ES-I3 (cell line): ENCODE measurements at regions not wholly inside any gene's neighbourhood (a gene's known extent, or its start where the extent isn't known, plus 50 kb on each side); places are given as distances from the start of the nearest gene placed in this dataset.
"Not testable (repeated sequence)": the region's sequence is repeated elsewhere in the genome, so short reads cannot be mapped to it uniquely, and the experiment has no call there.

Experiments
- H3K36me3 ChIP-seq: 2 replicates; pipeline ENCODE4 v1.6.1; 2013; ENCODE audit warnings: mild to moderate bottlenecking, low read length, control low read depth, moderate library complexity; ENCODE audit not compliant: insufficient read depth
- H3K4me1 ChIP-seq: 2 replicates; pipeline ENCODE4 v1.6.1; 2013; ENCODE audit warnings: mild to moderate bottlenecking, control low read depth, low read length; ENCODE audit not compliant: insufficient read depth
- H3K9ac ChIP-seq: 2 replicates; pipeline ENCODE4 v1.6.1; 2013; ENCODE audit warnings: low read depth, mild to moderate bottlenecking, low read length, moderate library complexity
- H3K9me3 ChIP-seq: 2 replicates; pipeline ENCODE4 v1.6.1; 2013; ENCODE audit warnings: mild to moderate bottlenecking, low read length, moderate library complexity; ENCODE audit not compliant: control insufficient read depth, insufficient read depth

DNA sequence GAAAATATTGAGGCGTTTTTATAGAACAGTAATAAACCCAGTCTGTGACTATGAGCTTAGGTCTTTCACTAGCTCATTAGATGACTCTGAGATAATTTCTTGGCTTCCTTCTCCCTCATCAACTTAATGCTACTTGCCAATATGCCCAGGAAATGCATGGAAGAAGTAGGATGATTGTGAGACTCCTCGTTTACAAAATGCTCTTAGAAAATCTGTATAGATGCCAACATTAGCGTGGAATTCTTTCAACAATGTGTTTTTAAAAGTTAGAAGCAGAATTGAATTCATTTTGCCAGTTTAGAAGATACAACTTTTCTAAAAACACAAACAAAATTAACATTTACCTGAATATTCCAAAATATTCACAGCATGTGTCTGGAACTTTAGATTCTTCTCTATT is 424.6 kb downstream of the BTG1 start:
- H3K9ac ChIP-seq = no peak overlapping the region
- H3K36me3 ChIP-seq = no peaks in the 10 kb centered on the region

DNA sequence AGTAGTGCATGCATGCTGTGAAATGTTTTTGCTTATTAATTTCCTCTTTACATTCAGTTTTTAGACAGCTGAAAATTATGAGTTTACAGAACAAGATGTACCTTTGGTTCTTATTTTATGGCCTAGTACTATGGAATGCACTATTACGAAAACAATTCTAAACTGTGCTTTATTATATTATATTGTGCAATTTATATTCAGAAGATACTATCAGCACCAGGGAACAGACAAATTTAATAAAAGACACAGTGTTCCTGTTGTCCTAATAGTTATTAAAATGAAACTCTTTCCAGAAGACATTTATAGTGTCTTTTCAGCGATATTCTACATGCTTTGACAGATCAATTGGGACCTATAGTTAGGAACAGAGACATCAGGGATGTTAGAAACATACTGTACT is 427.3 kb downstream of the BTG1 start:
- no peaks in the 10 kb centered on the region for H3K36me3 ChIP-seq

More for the DNA sequence above, 424.6 kb downstream of the BTG1 start:
- Histone ChIP-seq H3K9me3 (no peaks in the 10 kb centered on the region), H3K4me1 (no peaks in the 10 kb centered on the region)

DNA sequence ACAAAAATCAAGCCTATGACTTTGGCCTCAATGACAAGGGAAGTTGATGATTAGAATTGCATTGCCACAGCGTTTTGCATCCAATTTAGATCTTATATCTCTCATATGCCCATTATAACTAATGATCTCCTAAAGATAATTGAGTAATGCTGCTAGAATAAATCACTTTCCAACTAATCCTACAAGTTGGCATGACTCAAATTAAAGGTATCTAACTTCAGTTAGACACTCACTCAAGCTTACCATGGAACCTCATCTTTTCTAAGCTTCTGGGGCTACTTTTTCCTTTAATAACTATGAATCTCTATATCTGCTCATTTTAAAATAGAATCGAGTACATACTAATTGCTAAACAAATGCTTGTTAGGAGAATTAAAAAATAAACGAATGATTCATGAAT is 427.8 kb downstream of the BTG1 start:
- Histone ChIP-seq H3K36me3 (no peaks in the 10 kb centered on the region), H3K9ac (no peak overlapping the region), H3K4me1 (no peaks in the 10 kb centered on the region), H3K9me3 (no peaks in the 10 kb centered on the region)

More for the DNA sequence above, 427.3 kb downstream of the BTG1 start:
- no peaks in the 10 kb centered on the region for H3K4me1 ChIP-seq
- no peaks in the 10 kb centered on the region for H3K9me3 ChIP-seq
- H3K9ac ChIP-seq = no peak overlapping the region

DNA sequence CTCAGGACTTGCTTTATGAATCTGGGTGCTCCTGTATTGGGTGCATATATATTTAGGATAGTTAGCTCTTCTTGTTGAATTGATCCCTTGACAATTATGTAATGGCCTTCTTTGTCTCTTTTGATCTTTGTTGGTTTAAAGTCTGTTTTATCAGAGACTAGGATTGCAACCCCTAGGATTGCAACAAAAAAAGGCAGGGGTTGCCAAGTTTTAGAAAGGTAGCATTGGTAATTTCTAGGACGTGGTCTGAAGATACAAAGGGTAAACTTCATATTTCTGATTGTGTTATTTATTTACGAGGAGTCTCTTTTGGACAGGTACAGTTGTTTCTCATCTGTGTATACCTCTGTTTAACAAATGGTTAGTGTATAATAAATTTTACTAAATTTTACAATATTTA is 433.7 kb downstream of the BTG1 start:
- not testable (repeated sequence) for H3K4me1 ChIP-seq, H3K9ac ChIP-seq, H3K36me3 ChIP-seq, H3K9me3 ChIP-seq

DNA sequence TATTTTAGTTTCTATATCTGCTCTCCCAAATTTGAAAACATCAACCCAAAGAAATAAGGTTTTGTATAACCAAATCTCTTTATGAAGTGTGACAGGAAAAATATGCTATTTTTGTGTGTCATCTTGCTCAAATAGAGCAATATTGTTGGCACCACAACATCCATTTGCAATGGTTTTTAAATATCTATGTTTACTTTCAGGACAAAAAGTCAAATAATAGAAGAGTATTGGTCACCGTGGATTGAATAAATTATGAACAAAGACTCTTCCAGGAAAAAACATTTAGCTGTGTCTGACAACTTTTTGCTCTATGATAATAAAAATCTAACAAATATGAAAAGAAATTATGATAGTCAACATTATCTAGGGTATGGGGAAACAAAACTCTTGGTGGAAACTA is 439.2 kb downstream of the BTG1 start:
- Histone ChIP-seq H3K9ac (no peak overlapping the region), H3K9me3 (no peaks in the 10 kb centered on the region), H3K4me1 (no peaks in the 10 kb centered on the region), H3K36me3 (no peaks in the 10 kb centered on the region)

DNA sequence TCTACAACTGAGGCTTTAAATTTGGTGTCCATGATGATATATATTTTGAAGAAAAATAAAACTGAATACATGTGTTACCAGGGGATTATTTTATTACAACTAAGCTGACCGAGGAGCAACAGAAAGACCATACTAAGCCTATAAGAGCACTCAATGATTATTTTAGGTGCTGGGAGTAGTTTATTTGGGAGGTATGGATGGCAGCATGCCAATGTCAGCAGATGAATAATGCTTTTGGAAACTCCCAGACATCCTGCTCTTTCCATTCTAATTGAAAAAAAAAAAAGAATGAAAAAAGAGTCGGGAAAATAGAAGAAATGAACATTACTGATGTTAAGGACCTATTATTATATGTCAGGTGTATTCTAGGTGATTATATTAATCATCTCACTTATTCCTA is 441.2 kb downstream of the BTG1 start:
- H3K9ac ChIP-seq = no peak overlapping the region
- H3K9me3 ChIP-seq = no peaks in the 10 kb centered on the region
- no peaks in the 10 kb centered on the region for H3K36me3 ChIP-seq
- no peaks in the 10 kb centered on the region for H3K4me1 ChIP-seq

DNA sequence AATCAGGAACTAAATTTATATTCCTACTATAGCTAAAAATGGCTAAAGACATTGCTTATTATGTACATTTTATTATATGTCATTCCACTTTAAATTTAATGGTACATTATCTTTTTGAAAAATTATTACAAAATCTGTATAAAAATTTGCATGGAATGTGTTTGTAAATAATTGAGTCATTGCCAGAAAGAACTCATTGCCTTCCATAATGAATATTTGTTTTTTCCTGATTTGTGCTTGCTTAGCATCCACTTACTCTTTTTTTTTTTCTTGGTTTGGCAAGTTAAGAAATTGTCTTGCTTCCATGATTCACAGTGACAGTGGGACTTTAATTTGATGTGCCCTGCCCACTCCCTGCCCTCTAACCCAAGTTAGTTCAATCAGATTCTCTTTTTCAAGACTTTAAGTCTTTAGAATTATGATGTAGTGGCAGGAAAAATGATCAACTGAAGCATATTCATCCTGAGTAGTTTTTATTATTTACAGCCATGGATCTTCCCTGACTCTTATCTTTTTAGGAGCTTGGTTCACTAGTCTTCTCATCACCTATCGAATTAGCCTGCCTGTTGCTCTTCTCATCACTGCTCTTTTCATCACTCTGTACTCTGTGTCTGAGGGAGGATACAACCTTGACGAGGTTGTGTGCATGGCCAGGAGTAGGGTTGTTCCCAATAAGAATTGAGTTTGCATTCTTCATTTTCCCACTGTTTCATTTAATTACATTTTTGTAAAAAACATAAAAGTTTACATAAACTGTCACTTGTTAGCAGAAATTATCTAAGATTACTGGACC is 442.0 kb downstream of the BTG1 start:
- Histone ChIP-seq H3K9ac (no peak overlapping the region), H3K4me1 (no peaks in the 10 kb centered on the region), H3K9me3 (peaks cover 3% of the 10 kb centered on the region; the same call in 1 of the 2 replicates), H3K36me3 (no peaks in the 10 kb centered on the region)

DNA sequence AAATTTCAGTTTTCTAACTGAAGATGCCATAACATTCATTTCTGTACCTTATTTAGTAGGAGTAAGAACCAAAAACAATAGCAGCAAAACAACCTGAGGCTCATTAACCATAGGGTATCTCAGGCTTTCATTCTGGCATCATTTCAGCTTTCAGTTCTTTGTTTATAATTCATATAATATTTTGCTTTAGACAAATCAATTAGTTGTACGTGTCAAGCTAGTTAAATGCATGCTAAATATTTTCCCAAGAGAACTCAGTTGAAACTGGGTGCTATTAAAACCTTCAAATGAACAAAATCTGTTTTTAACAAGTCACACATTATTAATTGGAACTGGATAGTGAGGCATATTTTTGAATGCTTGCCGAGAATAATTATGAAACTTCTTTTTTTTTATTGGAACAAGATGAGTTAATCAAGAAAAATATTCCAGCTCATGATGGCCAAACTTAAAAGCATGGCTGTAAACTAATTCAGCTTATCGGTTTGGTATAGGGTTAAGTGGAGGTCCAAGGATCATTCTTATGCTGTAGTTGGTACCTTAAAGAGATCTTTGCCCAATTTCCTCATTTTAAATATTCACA is 442.7 kb downstream of the BTG1 start:
- H3K9ac ChIP-seq = no peak overlapping the region
- peaks cover 3% of the 10 kb centered on the region; the same call in 1 of the 2 replicates for H3K9me3 ChIP-seq
- no peaks in the 10 kb centered on the region for H3K36me3 ChIP-seq
- no peaks in the 10 kb centered on the region for H3K4me1 ChIP-seq

DNA sequence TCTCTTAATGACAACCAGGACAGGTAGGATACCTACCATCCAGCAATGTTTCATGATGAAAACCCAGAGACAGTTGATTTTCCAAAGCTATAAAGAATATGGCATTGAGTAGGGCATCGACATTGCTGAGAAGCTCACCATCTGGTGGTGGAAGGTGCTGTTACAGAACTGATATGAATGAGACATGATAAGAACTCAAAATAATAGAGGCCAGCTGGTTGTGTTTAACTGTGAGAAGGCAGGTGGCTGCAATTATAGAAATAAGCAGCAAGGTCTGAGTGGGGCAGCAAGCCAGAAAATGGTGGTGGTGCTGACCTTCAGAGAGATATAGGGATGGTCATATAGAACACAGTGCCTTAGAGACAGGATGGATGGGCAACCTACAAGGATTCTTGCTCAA is 449.7 kb downstream of the BTG1 start:
- no peaks in the 10 kb centered on the region for H3K36me3 ChIP-seq
- no peak overlapping the region for H3K9ac ChIP-seq
- H3K9me3 ChIP-seq = peaks cover 3% of the 10 kb centered on the region; the same call in 1 of the 2 replicates
- H3K4me1 ChIP-seq = no peaks in the 10 kb centered on the region

DNA sequence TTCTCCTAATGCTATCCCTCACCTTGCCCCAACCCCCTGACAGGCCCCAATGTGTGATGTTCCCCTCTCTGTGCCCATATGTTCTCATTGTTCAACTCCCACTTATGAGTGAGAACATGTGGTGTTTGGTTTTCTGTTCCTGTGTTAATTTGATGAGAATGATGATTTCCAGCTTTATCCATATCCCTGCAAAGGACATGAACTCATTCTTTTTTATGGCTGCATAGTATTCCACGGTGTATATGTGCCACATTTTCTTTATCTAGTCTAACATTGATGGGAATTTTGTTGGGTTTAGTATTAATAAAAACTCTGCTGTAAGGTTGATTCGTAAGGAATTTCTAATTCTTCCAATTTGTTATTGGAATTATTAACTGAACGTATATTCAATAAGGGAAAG is 450.2 kb downstream of the BTG1 start:
- not testable (repeated sequence) for H3K9ac ChIP-seq, H3K36me3 ChIP-seq, H3K9me3 ChIP-seq, H3K4me1 ChIP-seq

DNA sequence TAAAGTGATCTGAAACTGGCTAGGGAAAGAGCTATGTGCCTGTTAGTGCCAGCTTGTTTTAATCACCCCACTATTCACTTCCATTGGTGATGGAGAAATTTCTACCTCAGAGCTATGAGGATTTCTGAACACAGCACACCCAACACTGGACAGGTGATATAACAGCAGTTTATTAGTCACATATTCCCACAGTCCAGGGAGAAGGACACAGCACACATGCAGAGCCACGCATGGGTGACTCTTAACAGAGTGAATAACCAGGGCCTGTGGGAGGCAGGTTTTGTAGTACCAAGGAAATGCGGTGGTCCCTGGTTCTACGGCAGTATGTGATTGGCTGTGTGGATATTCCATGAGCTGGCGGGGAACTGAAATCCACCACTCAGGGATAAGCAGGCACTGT is 455.1 kb downstream of the BTG1 start:
- Histone ChIP-seq H3K9ac (no peak overlapping the region), H3K9me3 (no peaks in the 10 kb centered on the region), H3K4me1 (no peaks in the 10 kb centered on the region), H3K36me3 (no peaks in the 10 kb centered on the region)

DNA sequence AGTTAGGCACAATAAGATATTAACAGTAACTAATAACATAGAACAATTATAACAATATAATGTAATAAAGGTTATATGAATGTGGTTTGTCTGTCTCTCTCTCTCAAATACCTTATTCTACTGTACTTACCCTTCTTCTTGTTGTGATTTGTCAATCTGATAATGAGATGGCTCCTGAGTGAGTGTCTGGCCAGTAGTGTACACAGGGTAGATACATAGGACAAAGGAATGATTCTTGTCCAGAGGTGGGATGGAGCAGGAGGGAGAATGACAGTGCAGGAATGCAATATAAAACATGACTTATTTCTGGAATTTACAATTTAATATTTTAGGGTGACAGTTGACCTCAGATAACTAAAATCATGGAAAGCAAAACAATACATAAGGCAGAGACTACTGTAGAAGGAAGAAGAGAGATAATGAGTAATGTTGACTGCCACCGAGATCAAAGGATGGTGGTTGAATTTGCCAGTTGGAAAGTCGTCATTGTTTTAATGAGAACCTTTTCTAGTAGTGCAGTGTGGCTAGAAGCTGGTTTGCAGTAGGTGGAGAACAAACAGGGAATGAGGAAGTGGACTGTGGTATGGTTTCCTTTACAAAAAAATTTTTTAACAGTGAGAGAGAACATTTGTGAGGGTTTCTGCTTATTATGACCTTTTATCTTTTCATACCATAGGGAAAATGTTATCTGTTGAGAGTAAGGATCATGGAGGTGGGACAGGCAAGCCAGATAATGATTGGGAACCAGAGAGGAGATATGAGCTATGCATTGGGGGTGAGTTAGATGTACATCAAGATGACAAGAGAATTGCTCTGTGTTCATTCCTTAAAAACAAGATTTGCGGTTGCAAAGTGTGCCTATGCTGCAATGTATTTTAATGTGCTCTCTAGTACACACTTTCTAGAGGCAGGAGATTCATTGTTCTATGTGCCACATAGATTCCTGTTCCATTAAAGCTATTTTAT is 458.3 kb downstream of the BTG1 start:
- no peaks in the 10 kb centered on the region for H3K4me1 ChIP-seq
- no peak overlapping the region for H3K9ac ChIP-seq
- H3K36me3 ChIP-seq = no peaks in the 10 kb centered on the region
- no peaks in the 10 kb centered on the region for H3K9me3 ChIP-seq

DNA sequence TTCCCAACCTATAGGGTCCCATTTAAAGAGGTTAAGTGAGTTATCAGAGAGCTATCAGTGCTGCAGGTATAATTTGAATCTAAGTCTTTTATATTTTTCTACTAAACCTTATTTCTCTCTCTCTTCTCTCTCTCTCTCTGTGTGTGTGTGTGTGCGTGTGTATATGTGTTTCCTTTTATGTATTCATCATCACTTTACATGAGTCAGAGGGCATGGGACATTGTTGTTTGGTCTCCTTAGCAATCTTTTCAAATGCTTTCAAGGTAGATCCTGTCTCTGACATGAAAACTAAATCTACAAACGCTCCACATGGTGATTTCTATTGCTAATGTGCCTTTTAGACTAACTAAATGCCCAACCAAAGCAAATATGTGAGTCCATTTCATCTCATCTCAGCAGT is 459.7 kb downstream of the BTG1 start:
- no peaks in the 10 kb centered on the region for H3K4me1 ChIP-seq
- H3K9ac ChIP-seq = no peak overlapping the region
- no peaks in the 10 kb centered on the region for H3K9me3 ChIP-seq
- no peaks in the 10 kb centered on the region for H3K36me3 ChIP-seq

DNA sequence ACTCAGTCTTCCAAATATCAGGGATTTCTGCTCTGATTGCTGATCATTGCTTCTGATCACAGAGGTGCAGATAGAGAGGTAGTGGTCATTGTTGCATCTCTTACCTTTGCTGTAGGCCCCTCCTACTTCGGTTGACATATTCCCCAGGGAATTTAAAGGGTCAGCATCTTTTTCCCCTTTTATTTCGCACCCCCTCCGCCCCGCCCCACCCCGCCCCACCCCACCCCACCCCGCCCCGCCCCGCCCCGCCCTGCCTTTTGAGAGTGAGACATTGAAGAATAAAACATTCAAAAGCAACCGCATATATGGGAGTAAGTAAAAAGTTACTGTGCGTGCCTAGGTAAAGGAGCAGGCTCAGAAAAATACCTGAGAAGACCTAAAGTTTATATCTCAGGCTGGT is 463.9 kb downstream of the BTG1 start:
- Histone ChIP-seq H3K4me1 (no peaks in the 10 kb centered on the region), H3K9ac (no peak overlapping the region), H3K36me3 (no peaks in the 10 kb centered on the region), H3K9me3 (no peaks in the 10 kb centered on the region)
